NB4 (cell line): ENCODE measurements at regions not wholly inside any gene's neighbourhood (a gene's known extent, or its start where the extent isn't known, plus 50 kb on each side); places are given as distances from the start of the nearest gene placed in this dataset.

Experiments used
- MAX ChIP-seq: IDR thresholded peaks from 2 replicates; pipeline ENCODE4 v1.6.1; 2011; ENCODE audit warnings: low read depth, low read length
- POLR2A ChIP-seq: IDR thresholded peaks from 2 replicates; pipeline ENCODE4 v1.6.1; 2011; ENCODE audit warnings: mild to moderate bottlenecking; ENCODE audit not compliant: insufficient read length; ENCODE audit errors: extremely low read depth
- TF ChIP-seq, protein P1 (sequence below): IDR thresholded peaks from one replicate; pipeline ENCODE4 v1.5.1; 2012; ENCODE audit warnings: low read depth, low read length

GRCh38 chr2:41729800-41730364 is 317.9 kb upstream of the PKDCC start:
- TF ChIP-seq, protein P1, sequence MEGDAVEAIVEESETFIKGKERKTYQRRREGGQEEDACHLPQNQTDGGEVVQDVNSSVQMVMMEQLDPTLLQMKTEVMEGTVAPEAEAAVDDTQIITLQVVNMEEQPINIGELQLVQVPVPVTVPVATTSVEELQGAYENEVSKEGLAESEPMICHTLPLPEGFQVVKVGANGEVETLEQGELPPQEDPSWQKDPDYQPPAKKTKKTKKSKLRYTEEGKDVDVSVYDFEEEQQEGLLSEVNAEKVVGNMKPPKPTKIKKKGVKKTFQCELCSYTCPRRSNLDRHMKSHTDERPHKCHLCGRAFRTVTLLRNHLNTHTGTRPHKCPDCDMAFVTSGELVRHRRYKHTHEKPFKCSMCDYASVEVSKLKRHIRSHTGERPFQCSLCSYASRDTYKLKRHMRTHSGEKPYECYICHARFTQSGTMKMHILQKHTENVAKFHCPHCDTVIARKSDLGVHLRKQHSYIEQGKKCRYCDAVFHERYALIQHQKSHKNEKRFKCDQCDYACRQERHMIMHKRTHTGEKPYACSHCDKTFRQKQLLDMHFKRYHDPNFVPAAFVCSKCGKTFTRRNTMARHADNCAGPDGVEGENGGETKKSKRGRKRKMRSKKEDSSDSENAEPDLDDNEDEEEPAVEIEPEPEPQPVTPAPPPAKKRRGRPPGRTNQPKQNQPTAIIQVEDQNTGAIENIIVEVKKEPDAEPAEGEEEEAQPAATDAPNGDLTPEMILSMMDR, result no peak
- TF ChIP-seq POLR2A, result no peak
- TF ChIP-seq MAX, result no peak
